ENCODE measurements at regions not wholly inside any gene's neighbourhood (a gene's known extent, or its start where the extent isn't known, plus 50 kb on each side); places are given as distances from the start of the nearest gene placed in this dataset.
"Not testable (repeated sequence)": the region's sequence is repeated elsewhere in the genome, so short reads cannot be mapped to it uniquely, and the experiment has no call there.

DNA sequence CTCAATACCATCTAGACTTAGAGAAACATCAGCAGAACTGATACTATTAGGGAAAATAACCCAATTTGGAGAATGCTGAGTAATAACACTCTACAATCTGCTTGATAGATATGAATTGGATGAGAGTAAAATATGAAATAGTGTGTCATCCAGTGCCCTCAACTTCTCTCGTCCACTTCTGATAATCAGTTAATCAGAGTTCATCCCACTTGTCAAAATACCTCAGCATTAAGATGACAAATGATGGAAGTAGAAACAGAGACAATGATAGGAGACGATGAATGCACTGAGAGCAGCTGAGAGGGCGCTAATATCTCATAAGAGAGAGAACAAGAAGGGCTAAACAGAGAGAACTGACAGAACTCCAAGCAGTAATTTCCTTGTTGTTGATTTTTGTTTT is 699.6 kb downstream of the EPHA7 start:
- no peak for DNase-seq (ENCODE audit: low read depth)

DNA sequence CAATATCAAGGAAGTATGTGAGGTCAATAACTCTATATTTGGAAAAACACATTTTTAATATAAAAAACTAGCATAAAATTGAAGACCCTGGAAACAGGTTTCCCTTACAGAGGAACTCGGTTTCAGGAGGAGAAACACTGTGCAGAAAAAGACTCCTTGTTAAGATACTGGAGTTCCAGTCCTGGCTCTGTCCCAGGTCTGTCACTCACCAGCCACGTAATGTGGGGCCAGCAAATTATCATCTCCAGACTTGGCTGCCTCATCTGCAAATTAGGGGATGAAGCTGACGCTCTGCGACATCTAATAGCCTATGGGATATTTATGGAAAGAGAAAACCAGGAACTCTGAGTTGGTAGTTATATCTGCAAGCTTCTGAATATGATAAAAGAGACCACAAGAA is 702.7 kb downstream of the EPHA7 start:
- no peak for DNase-seq (ENCODE audit: low read depth)

DNA sequence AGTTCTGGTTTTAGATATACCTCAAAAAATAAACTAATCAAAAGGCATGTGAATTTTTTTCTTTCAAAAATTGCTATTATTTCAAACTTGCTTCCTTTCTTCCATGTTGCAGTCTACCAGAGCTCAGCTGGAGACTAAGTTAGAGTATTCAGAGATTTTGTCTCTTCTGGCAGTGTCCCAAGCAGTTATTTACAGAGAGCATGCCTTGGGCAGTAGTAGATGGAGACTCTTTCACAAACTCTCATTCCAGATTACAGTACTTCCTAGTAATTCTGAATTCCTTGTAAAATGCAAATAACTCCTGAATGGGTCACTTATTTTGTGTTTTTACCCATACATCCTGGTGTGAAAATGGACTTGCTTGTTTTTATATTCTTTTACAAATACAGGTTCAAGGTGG is 703.4 kb downstream of the EPHA7 start:
- DNase-seq (ENCODE audit: low read depth), result no peak

DNA sequence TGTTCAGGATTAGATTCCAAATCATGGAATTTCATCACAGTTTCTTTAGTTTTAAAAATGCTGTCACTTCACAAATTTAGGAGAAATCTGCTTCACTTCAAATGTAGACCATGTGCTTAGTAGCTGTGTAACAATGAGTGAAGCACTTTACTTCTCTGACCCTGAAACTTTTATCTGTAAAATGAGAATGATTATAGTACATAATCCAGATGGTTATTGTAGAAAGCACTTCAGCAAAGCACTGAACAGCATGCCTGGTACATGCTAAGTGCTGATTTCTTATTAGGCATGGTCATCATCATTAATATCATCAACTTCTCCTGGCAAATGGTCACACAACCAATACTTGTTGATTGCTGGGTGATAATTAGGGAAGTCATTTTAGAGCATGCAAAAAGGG is 705.0 kb downstream of the EPHA7 start:
- no peak for DNase-seq (ENCODE audit: low read depth)

DNA sequence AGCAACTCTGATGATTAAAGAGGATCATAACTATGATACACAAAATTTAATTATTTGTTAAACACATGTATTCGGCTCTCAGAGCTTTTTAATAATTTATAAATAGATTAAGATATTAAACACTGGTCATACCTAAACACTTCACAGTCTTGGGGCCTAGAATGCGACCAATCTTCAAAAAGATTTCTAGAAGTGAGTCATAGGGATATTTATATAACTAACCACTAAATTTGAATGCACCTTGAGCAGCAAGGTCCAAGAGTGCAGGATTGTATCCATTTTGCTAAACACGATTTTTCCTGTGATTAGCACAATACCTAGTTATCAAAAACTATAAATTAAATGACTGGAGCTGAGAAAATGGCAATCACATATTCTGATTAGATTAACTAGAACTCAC is 709.3 kb downstream of the EPHA7 start:
- DNase-seq (ENCODE audit: low read depth), result no peak

DNA sequence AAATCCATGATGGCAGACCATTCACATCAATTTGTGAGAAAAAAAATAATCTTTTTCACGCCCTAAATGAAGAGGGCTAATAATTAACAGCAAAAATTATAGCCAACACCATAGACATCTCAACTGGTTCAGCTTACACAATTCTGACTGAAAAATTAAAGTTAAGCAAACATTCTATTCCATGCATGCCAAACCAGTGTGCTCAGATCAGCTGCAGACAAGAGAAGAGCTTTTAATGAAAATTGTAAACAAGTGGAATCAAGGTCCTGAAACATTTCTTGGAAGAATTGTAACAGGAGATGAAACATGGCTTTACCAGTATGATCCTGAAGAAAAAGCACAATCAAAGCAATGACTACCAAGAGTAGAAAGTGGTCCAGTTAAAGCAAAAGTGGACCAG is 710.4 kb downstream of the EPHA7 start:
- DNase-seq (ENCODE audit: low read depth), result no peak

DNA sequence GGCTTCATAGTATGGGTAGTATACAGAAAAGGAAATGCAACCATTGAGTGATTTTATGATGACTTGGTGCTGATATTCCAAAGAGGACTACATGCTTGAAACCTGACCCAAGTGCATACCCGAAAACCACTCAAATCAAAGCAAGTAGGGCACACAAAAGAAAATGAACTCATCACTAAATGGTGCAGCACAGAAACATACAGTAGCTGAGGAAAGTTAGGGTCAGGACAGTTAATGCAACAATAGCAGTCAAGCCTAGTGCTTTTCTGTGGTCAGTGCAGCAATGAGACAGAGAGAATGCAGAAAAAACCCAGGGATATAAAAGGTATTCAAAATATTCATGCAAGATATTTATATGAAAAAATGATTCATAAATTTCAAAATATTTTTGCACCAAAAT is 711.1 kb downstream of the EPHA7 start:
- DNase-seq (ENCODE audit: low read depth), result no peak

DNA sequence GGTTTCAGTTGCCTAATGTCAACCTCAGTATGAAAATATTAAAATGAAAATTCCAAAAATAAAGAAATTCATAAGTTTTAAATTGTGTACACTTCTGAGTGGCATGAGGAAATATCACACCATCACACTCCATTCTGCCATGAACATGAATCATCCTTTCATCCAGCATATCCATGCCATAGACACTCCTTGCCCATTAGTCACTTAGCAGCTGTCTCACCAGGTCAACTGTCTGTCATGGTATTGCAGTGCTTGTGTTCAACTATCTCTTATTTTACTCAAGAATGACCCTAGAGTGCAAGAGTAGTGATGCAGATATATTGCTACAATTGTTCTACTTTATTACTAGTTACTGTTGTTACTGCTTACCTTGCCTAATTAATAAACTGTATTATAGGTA is 712.4 kb downstream of the EPHA7 start:
- DNase-seq (ENCODE audit: low read depth), result no peak

DNA sequence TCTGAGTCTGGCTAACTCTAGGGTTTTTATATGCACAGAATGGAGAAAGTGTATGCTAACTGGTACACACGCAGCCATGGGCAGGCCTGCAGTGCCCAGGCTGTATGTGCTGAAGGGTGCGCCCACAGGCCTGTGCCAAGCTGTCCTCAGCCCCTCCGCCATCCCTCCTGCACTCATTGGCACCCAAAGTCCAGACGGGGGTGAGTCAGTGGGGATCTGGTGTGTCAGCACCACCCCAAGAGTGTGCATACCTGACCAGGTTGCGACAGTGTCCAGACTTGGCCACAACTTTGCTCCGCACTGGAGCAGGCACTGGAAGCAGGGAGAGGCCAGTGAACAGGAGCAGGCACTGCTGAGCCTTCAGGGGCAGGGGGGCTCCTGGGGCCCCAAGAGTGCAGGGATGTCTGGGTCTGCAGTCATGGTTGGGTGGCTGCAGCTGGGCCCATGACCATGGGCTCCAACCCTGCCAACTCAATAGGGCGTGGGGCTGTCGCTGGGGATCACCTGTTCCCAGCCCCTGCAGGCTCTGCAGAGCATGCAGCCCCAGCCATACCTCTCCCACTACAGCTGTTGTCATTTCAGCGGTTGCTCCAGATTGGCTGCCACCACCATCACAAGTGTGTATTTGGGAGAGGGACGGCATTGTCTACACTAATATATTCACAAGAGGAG is 717.8 kb downstream of the EPHA7 start:
- no peak for DNase-seq (ENCODE audit: low read depth)

DNA sequence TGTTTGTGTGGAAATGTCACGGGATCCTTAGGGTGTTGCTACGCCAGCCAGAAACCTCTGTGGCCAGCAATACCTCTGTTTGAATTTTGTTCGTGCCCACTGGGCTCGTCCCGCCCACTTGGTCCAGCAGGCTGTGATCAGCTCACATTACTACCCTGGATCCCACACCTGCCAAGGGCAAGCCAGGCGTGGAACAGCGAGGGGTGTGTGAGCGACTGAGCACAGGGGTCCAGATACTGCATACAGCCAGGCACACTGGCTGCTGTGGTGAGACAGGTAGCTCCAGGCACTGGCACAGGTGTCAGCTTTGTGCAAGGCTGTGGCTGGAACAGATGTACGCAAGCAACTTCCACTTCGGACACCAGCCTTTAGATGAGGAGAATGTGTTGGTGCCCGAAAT is 718.9 kb downstream of the EPHA7 start:
- DNase-seq (ENCODE audit: low read depth), result no peak

DNA sequence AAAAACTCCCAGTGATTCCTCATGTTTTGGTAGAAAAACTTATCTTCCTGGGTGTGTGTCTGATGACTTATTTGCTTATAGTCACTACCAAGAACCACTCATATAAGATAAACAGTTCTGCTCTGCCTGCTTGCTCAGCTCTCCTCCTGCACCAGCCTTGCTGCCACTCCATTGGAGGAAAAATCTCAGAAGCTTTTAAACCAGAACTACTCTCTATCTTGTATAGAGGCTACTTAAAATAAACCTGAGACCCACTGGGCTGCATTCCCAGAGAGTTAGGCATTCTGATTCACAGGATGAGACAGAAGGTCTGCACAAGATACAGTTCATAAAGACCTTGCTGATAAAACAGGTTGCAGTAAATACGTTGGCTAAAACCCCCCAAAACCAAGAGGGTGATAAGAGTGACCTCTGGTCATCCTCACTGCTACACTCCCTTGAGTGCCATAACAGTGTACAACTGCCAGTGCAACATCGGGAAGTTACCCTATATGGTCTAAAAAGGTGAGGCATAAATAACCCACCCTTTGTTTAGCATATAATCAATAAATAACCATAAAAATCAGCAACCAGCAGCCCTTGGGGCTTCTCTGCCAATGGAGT is 728.3 kb downstream of the EPHA7 start:
- no peak for DNase-seq (ENCODE audit: low read depth)

DNA sequence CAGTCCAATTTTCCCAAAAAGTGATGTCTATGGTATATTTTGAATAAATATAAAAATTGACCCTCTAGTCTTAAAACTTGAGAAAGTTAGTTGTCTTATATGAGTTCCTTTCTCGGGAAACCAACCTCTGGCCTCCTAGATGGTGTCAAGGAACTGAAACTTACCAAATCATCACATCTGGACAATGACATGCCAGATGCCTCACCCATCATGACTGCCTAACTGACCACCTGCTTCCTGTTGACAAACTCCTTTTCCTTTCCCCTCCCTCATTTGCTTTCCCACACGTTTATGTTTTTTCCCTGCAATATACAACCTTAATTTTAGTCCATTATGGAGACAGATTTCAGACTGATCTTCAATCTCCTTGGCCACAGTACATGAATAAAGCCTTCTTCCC is 731.0 kb downstream of the EPHA7 start:
- no peak for DNase-seq (ENCODE audit: low read depth)

DNA sequence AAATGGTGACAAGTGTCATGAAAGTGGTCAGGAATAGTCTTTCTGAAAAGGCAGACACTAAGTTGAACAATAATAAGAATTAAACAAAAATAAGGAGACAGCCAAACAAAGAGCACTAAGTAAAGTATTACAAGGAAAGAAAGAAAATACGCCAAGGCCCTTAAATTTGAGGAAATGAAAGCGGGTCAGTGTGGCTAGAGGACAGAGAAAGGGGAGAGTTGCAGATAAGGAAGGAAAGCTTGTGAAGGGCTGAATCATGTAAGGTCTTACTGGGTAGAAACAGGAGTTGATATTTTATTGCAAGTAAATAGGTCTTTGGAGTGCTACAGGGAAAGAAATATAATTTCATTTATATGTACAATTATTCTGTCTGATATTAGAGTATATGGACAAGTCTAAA is 732.1 kb downstream of the EPHA7 start:
- no peak for DNase-seq (ENCODE audit: low read depth)

DNA sequence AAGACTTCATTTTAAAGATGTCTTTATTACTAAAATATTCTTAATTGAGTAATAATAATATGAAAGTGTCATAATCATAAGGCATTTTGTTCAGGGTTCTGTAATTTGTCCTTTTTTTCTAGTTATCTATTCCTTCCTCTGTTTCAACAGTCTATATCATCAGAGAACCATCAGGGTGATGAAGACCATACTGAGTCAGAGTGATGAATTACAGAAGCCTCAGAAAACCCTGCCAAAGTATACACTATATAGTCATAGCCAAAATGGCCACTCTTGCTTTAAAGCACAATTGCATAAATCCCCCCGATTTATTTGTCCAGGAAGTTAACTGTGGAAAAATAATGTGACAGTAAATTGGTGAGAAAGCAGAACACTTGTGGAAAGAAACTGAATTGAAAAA is 735.0 kb downstream of the EPHA7 start:
- DNase-seq (ENCODE audit: low read depth), result no peak

DNA sequence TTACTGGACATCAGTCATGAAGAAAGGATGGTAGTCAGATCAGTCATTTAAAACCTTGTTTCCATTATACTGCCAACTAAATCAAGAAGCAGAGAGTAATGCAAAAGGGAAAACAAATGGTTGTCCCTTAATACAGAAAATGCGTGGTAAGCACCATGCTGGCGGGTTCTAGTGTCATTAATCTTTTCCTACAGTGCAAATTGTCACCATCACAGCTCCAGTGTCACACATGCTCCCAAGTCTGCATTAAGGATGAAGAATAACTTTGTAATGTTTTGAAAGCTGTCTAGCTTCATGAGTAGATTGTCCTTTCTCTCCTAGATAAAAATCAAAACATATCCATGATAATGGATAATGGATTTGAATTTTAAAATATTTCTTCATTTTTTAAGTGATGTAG is 735.6 kb downstream of the EPHA7 start:
- DNase-seq (ENCODE audit: low read depth), result no peak

DNA sequence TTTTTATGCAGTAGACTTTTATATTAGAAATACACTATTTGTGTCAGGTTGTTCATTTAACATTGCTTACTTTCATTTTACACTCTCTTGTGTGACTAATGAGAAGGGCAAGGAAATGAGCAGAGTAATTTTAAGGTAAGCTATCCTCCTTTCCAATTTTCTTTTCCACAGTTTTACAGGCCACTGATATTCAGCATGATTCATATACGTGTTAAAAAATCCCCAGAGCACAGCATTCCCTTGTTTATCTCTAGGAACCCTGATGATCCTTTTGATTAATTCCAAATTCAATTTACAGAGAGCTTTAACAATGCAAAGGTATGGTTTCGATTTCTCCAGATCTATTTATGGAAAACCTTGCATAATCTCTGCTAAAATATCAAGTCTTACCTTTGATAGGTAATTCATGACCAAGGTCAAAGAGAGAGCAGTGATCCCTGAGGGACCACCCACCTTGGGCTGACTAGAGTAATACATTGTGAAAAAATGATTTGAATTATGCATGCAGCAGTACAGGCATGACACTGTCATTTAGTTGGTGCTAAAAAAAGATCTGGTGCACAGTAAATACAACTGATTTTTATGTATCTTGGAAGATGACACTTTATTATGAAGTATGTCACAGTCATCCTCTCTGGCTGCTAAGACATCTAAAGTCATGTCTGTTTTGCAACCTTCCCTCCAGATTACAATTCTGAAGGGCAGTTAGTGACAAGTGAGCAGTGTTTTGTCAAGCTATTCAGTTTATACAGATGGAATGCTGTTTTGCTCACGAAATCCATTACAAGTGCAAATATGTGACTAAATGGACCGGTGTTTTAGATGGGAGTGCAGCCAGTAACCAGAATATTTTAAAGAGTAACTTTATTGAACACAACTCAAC is 736.6 kb downstream of the EPHA7 start:
- DNase-seq (ENCODE audit: low read depth), result no peak

DNA sequence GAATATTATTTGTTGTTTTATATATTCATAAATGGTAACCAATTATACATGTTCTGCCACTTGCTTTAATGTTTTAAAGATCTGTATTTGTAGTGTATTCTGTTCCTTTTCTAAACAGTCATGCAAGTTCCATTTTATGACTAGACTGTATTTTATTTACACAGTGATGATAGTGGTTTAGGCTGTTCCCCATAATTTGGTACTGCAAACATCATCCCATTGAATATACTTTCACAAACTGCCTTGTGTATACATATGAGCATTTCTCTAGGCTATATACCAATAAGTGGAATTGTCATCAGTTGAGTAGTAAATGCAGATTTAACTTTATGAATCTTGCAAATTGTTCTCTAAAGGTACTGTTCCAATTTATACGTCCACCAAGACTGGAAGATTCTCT is 738.0 kb downstream of the EPHA7 start:
- DNase-seq (ENCODE audit: low read depth), result no peak

DNA sequence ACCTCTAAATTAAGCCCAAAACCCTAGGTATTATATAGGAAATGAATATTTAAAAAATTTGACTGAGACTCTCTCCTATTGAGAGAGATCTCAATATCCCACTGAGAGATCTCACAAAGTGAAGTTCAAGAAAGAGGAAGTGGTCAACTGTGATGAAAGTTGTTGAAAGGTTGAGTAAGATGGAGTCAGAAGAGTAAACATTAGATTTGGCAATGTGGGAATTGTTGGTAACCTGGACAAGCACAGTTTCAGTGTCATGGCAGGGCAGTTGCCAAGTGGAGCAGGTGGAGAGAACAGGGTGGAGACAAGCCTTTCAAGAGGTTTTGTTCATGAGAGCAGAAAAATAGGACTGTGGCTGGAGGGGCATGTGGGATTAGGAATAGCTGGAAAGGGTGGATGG is 747.9 kb downstream of the EPHA7 start:
- DNase-seq (ENCODE audit: low read depth), result not testable (repeated sequence)

DNA sequence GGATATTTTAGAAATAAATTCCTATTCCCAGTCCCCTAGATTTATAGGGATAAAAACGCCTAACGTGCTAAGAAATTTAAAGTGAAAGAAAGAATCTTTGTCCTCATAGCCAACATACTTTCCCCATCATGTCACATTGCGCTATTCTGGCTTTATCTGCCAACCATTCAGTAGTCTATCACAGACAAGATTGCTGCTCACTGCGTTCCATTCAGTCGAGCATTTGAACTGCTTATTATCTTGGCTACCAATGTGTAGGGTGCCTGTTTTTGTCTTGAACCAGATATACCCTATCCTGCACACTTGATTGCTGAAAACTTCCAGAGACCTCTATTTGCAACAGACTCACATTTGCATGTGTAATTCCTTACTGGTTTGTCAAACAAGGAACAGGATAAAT is 751.5 kb downstream of the EPHA7 start:
- no peak for DNase-seq (ENCODE audit: low read depth)

DNA sequence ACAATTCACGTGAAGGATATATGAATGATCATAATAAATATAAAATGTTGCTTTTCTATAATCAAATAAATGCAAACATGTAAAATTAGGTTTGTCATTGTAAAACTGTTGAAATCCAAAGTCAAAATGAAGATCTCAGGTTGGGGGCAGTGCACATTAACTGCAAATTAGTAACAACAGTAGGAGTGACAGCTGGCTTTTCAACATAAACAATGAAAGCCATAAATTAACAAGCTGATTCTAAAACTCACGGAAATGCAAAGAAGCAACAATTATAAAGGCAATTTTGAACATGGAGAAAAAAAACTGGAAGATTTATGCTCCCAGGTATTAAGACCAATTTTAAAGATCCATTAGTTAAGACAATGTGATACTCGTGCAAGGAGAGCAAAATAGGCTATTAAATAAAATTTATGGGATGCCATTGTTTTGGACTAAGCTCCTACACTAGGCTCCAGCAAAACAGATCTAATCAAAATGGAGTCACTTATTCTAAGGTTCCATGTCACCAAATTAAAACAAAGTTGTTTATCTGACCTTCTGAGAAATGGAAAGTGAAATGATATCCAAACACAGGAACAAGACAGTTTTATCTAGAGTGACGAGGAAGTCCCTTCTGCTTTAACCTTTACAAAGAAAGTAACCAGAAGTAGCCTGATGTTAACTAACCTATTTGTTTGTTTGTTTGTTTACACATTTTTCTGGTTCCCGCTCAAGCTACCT is 770.8 kb downstream of the EPHA7 start:
- DNase-seq (ENCODE audit: low read depth), result no peak

DNA sequence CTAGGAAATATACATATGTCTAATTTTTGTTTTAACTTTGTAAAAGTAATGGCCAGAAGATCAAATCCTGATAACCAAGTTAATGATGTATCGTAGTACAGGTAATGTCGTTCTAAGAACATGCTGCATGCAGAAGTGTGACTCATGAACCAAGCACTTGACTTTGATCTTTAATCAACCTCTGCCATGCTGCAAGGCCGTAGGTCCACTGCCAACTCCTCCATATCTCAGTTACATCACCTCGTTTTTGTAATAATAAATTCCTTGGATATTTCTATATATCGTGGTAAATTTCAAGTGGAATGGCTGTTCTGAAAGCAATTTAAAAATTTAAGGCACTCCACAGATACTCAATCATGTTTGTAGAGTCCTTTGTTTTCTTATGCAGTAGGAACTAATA is 771.7 kb downstream of the EPHA7 start:
- DNase-seq (ENCODE audit: low read depth), result no peak

DNA sequence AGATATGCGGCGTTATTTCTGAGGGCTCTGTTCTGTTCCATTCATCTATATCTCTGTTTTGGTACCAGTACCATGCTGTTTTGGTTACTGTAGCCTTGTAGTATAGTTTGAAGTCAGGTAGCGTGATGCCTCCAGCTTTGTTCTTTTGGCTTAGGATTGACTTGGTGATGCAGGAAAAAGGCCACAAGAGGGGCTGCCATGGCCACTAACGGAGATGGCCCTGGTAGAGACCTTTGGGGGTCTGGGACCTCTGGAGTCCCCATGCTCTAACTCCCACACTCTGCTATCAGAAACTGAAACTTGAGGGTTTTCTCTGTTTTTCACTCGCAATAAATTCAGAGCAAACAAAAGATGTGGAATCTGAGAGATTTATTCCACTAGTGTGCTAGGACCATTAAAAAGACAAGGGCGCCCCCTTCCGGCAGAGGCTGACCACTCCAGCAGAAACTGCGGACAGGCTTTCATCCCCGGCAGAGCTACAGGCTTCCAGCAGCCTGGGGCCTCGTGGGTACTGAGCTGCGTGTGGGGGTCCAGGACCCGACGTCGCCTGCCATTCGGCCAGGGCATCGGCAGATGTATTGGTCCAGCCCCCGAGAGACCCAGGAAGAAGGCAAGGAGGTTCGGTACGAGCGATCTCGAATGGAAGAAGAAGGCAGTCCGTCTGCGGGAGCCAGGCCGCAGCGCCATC is 775.1 kb downstream of the EPHA7 start:
- not testable (repeated sequence) for DNase-seq (ENCODE audit: low read depth)
